RWPE2 (cell line): ENCODE measurements at regions not wholly inside any gene's neighbourhood (a gene's known extent, or its start where the extent isn't known, plus 50 kb on each side); places are given as distances from the start of the nearest gene placed in this dataset.

Source experiments
- ATAC-seq: fragments of 200-7000 bp; cut with Tn5 transposase; 3 replicates; pipeline ENCODE4 v1.9.1; 2021; ENCODE audit warnings: low read depth
- DNase-seq: peaks from one replicate; pipeline ENCODE4 v3.0.0-alpha.2; 2020; ENCODE audit warnings: low spot score
- H3K27ac ChIP-seq: fragments of 450-650 bp; 2 replicates; pipeline ENCODE4 v1.5.1; 2017; ENCODE audit warnings: mild to moderate bottlenecking; ENCODE audit not compliant: poor library complexity, severe bottlenecking
- H3K27me3 ChIP-seq: fragments of 250-450 bp; sonication (Bioruptor Pico); 2 replicates; pipeline ENCODE4 v1.5.1; 2021; ENCODE audit warnings: mild to moderate bottlenecking, moderate library complexity; ENCODE audit not compliant: insufficient read depth, poor library complexity, severe bottlenecking
- H3K36me3 ChIP-seq: fragments of 250-450 bp; sonication (Bioruptor Pico); 2 replicates; pipeline ENCODE4 v1.5.1; 2020; ENCODE audit warnings: low read depth, mild to moderate bottlenecking, moderate library complexity
- H3K4me1 ChIP-seq: fragments of 250-450 bp; sonication (Bioruptor Pico); 2 replicates; pipeline ENCODE4 v1.5.1; 2021; ENCODE audit warnings: mild to moderate bottlenecking, moderate library complexity; ENCODE audit not compliant: insufficient read depth, poor library complexity, severe bottlenecking
- H3K4me3 ChIP-seq: fragments of 250-450 bp; sonication (Bioruptor Pico); 2 replicates; pipeline ENCODE4 v1.5.1; 2021; ENCODE audit warnings: mild to moderate bottlenecking, moderate library complexity; ENCODE audit not compliant: severe bottlenecking
- H3K9me3 ChIP-seq: fragments of 250-450 bp; sonication (Bioruptor Pico); 2 replicates; pipeline ENCODE4 v1.5.1; 2021; ENCODE audit warnings: mild to moderate bottlenecking, moderate library complexity; ENCODE audit not compliant: severe bottlenecking
- TF ChIP-seq, protein P1 (sequence below): fragments of 450-650 bp; IDR thresholded peaks from one replicate; pipeline ENCODE4 v1.5.1; 2017; ENCODE audit warnings: mild to moderate bottlenecking, moderate library complexity; ENCODE audit not compliant: poor library complexity, severe bottlenecking

DNA sequence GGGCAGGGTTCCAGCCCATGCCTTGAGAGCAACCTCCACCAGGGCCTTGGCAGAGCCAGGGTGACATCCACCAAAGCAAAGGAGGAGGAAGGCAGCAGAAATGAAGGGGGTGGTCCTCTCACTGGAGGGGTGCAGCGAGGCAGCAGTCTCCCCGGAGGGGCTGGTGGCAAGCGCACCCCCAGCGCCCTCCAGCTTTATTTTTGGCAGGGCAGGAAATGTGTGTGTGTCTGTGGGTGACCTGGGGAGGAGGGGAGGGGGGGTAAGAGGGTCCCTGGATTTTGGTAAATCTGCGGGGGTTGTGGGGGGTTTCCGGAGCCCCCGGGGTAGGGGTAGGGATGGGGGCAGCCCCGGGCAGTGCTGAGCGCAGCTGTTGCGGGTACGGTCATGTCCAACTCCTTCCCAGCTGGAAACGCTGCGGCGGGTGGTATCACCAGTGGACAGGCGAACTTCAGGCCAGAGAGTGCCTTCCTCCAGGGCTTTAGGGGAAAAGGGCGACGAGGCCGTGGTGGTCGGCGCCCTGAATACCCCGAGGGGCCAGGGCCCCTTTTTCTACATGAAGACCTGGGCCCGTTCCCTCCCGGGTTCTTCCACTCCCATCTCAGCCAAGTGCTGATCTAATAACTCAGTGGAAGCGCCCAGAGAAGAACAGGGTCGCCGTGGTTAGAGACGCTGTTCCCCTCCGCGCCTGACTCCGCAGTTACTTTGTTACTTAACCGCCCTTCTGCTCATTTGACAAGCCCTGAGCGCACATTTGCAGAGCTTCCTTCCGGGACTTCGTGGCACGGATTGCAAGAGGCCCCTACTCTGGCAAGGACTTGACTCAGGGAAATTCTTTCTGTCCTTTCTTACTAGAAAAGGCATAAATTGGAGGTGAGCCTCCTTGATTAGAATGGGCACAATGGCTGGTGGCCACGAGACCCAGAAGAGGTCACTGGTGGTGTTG is 55.2 kb downstream of the FOS start:
- TF ChIP-seq, protein P1, sequence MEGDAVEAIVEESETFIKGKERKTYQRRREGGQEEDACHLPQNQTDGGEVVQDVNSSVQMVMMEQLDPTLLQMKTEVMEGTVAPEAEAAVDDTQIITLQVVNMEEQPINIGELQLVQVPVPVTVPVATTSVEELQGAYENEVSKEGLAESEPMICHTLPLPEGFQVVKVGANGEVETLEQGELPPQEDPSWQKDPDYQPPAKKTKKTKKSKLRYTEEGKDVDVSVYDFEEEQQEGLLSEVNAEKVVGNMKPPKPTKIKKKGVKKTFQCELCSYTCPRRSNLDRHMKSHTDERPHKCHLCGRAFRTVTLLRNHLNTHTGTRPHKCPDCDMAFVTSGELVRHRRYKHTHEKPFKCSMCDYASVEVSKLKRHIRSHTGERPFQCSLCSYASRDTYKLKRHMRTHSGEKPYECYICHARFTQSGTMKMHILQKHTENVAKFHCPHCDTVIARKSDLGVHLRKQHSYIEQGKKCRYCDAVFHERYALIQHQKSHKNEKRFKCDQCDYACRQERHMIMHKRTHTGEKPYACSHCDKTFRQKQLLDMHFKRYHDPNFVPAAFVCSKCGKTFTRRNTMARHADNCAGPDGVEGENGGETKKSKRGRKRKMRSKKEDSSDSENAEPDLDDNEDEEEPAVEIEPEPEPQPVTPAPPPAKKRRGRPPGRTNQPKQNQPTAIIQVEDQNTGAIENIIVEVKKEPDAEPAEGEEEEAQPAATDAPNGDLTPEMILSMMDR = no peak
- no peaks in the 10 kb centered on the region for H3K9me3 ChIP-seq
- no peaks in the 10 kb centered on the region for H3K4me1 ChIP-seq
- no peak overlapping the region for H3K4me3 ChIP-seq
- no peaks in the 10 kb centered on the region for H3K36me3 ChIP-seq
- no peak overlapping the region for H3K27ac ChIP-seq
- DNase-seq (no peak), ATAC-seq (no peak)
- H3K27me3 ChIP-seq = no peaks in the 10 kb centered on the region

DNA sequence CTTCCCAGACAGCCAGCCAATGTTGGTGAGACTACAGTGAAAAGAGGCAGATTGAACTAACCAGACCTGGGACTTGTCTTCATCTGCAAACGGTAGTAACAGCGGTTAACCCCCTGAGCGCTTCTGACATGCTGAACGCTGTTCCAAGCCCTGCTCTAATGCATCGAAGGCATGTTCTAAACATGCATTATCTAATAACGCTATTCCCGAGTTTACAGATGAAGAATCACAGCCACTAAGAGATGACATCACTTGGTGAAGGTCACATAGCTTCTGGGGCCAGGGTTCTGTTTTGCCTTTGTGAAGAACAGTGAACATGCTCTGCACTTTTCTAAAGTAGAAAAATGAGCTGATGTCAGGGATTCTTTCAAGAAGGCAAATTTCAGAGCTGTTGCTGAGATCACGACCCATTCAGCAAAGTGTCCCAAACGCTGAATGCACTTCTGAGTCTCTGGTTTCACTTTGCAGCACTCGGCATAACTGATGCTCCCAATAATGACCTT is 56.0 kb downstream of the FOS start:
- Histone ChIP-seq H3K27ac (no peak overlapping the region), H3K36me3 (no peaks in the 10 kb centered on the region), H3K4me3 (no peak overlapping the region), H3K9me3 (no peaks in the 10 kb centered on the region), H3K27me3 (no peaks in the 10 kb centered on the region), H3K4me1 (no peaks in the 10 kb centered on the region)
- TF ChIP-seq, protein P1 = no peak
- DNase-seq (no peak), ATAC-seq (no peak)

DNA sequence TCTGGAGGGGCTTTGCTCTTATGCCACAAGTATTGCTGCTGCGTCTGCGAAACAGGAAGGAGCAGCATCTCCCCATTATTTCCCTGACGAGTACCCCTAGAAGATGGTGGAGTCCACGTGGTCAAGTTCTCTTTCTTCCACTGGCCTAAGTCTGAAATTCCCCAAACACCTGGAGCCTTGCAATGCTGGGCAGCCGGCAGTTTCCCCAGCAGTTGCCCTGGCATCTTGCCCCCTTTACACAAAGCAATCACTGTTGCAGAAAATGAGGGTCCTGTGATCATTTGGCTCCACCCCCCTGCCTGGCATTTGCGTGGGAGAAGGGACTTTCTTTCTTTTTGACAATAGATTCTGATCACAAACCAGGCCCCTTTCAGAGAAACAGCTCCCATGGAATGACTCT is 56.9 kb downstream of the FOS start:
- no peaks in the 10 kb centered on the region for H3K36me3 ChIP-seq
- TF ChIP-seq, protein P1 = no peak
- H3K9me3 ChIP-seq = no peaks in the 10 kb centered on the region
- no peak overlapping the region for H3K27ac ChIP-seq
- no peaks in the 10 kb centered on the region for H3K4me1 ChIP-seq
- DNase-seq (no peak), ATAC-seq (no peak)
- H3K27me3 ChIP-seq = no peaks in the 10 kb centered on the region
- H3K4me3 ChIP-seq = no peak overlapping the region

DNA sequence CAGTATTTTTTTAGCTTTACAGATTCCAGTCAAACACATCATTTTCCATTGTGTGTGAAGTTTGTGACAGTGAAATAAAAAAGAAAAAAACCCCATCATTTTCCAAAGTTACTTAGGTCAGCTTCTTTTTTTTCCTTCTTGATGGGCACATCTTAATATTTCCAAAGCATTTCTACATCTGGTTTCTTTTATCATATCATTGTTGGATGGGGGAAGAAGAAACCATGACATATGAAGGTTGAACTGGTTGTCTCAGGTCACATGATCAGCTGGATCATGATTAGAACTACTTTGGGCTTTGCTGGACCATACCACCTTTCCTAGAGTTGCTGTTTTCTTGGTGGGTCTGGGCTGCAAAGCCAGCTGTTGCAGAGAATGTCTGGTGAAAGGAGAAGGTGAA is 59.8 kb downstream of the FOS start:
- no peak for DNase-seq
- Histone ChIP-seq H3K4me1 (no peaks in the 10 kb centered on the region), H3K4me3 (no peak overlapping the region), H3K27me3 (no peaks in the 10 kb centered on the region), H3K9me3 (no peaks in the 10 kb centered on the region), H3K36me3 (no peaks in the 10 kb centered on the region), H3K27ac (no peak overlapping the region)
- ATAC-seq = no peak
- TF ChIP-seq, protein P1 = no peak

DNA sequence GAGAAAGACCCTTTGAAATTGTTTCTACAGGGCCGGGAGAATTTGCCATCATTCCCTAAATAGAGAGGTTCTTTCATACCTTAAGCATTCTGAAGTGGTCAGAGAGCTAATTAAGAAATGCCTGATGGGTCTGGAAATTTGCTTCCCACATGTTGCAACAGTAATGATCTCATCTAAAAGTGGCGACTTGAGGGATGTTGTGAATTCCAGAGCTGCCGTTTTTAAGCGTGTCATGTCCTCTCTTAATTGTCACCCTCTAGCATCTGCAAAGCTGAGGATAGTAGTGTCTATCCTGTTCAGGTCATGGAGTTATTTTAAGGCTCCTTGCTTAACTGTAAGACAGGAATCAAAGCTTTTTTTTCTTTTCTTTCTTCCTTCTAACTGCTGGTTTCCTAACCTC is 60.4 kb downstream of the FOS start:
- Histone ChIP-seq H3K4me1 (no peaks in the 10 kb centered on the region), H3K4me3 (no peak overlapping the region), H3K27ac (no peak overlapping the region), H3K36me3 (no peaks in the 10 kb centered on the region), H3K27me3 (no peaks in the 10 kb centered on the region), H3K9me3 (no peaks in the 10 kb centered on the region)
- TF ChIP-seq, protein P1 = no peak
- no peak for DNase-seq
- no peak for ATAC-seq
